Liver (tissue), 3 donors: ENCODE measurements at regions not wholly inside any gene's neighbourhood (a gene's known extent, or its start where the extent isn't known, plus 50 kb on each side); places are given as distances from the start of the nearest gene placed in this dataset.

Experiments used
- ATF3 ChIP-seq: IDR thresholded peaks from 2 replicates; pipeline ENCODE4 v1.6.1; 2016; ENCODE audit warnings: antibody characterized with exemption
- GABPA ChIP-seq, 2 donors: IDR thresholded peaks in 1 of 2; conservative IDR thresholded peaks in 1 of 2; 2 replicates each; pipeline ENCODE4 v1.6.1; 2016; ENCODE audit warnings: antibody characterized with exemption in 2 of 2, mild to moderate bottlenecking in 1 of 2, moderate library complexity in 1 of 2
- RAD21 ChIP-seq, 2 donors: IDR thresholded peaks; 2 replicates each; pipeline ENCODE4 v1.6.1; 2016; ENCODE audit warnings: antibody characterized with exemption in 2 of 2, mild to moderate bottlenecking in 2 of 2
- SP1 ChIP-seq: IDR thresholded peaks from 2 replicates; pipeline ENCODE4 v1.6.1; 2018; ENCODE audit warnings: antibody characterized with exemption, mild to moderate bottlenecking
- TAF1 ChIP-seq: conservative IDR thresholded peaks from 2 replicates; pipeline ENCODE4 v1.6.1; 2016; ENCODE audit warnings: antibody characterized with exemption, mild to moderate bottlenecking
- YY1 ChIP-seq: IDR thresholded peaks from 2 replicates; pipeline ENCODE4 v1.6.1; 2016; ENCODE audit warnings: antibody characterized with exemption, mild to moderate bottlenecking
- ZBTB33 ChIP-seq: IDR thresholded peaks from 2 replicates; pipeline ENCODE4 v1.6.1; 2016; ENCODE audit warnings: antibody characterized with exemption
- TF ChIP-seq, protein P1 (sequence below): fragments of 150-350 bp; IDR thresholded peaks from 2 replicates; pipeline ENCODE4 v1.5.1; 2017; ENCODE audit warnings: improper control_type of control experiment, low read depth, low read length; ENCODE audit not compliant: missing input control
- TF ChIP-seq, protein P2 (sequence below): IDR thresholded peaks from 2 replicates; pipeline ENCODE4 v1.6.1; 2016; ENCODE audit warnings: antibody characterized with exemption
- TF ChIP-seq, protein P3 (sequence below): IDR thresholded peaks from 2 replicates; pipeline ENCODE4 v1.6.1; 2016; ENCODE audit warnings: antibody characterized with exemption, mild to moderate bottlenecking
- donor health status: healthy.
- donor health status: healthy.

GRCh38 chr1:83006271-83006670 is 992.7 kb downstream of the TTLL7 start:
- TF ChIP-seq SP1 (no peak), TAF1 (no peak), ZBTB33 (no peak), GABPA (IDR thresholded peaks at IDR 0.05 in 1 of 2, conservative IDR thresholded peaks at IDR 0.05 in 1 of 2) (no peak), YY1 (no peak), ATF3 (no peak), RAD21 (IDR thresholded peaks at IDR 0.05) (no peak)
- TF ChIP-seq, protein P1, sequence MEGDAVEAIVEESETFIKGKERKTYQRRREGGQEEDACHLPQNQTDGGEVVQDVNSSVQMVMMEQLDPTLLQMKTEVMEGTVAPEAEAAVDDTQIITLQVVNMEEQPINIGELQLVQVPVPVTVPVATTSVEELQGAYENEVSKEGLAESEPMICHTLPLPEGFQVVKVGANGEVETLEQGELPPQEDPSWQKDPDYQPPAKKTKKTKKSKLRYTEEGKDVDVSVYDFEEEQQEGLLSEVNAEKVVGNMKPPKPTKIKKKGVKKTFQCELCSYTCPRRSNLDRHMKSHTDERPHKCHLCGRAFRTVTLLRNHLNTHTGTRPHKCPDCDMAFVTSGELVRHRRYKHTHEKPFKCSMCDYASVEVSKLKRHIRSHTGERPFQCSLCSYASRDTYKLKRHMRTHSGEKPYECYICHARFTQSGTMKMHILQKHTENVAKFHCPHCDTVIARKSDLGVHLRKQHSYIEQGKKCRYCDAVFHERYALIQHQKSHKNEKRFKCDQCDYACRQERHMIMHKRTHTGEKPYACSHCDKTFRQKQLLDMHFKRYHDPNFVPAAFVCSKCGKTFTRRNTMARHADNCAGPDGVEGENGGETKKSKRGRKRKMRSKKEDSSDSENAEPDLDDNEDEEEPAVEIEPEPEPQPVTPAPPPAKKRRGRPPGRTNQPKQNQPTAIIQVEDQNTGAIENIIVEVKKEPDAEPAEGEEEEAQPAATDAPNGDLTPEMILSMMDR: no peak
- TF ChIP-seq, protein P2, sequence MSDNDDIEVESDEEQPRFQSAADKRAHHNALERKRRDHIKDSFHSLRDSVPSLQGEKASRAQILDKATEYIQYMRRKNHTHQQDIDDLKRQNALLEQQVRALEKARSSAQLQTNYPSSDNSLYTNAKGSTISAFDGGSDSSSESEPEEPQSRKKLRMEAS: no peak
- TF ChIP-seq, protein P3, sequence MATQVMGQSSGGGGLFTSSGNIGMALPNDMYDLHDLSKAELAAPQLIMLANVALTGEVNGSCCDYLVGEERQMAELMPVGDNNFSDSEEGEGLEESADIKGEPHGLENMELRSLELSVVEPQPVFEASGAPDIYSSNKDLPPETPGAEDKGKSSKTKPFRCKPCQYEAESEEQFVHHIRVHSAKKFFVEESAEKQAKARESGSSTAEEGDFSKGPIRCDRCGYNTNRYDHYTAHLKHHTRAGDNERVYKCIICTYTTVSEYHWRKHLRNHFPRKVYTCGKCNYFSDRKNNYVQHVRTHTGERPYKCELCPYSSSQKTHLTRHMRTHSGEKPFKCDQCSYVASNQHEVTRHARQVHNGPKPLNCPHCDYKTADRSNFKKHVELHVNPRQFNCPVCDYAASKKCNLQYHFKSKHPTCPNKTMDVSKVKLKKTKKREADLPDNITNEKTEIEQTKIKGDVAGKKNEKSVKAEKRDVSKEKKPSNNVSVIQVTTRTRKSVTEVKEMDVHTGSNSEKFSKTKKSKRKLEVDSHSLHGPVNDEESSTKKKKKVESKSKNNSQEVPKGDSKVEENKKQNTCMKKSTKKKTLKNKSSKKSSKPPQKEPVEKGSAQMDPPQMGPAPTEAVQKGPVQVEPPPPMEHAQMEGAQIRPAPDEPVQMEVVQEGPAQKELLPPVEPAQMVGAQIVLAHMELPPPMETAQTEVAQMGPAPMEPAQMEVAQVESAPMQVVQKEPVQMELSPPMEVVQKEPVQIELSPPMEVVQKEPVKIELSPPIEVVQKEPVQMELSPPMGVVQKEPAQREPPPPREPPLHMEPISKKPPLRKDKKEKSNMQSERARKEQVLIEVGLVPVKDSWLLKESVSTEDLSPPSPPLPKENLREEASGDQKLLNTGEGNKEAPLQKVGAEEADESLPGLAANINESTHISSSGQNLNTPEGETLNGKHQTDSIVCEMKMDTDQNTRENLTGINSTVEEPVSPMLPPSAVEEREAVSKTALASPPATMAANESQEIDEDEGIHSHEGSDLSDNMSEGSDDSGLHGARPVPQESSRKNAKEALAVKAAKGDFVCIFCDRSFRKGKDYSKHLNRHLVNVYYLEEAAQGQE: no peak
